Panc1 (cell line): ENCODE measurements at regions not wholly inside any gene's neighbourhood (a gene's known extent, or its start where the extent isn't known, plus 50 kb on each side); places are given as distances from the start of the nearest gene placed in this dataset.

Experiments used
- ATAC-seq: fragments of 200-7000 bp; cut with Tn5 transposase; 2 replicates; pipeline ENCODE4 v1.9.1; 2020; ENCODE audit warnings: mild to moderate bottlenecking, moderate library complexity
- BruUV-seq: library from RNA; stranded (reverse); fragments of 400-500 nt; replicated peaks from 2 replicates; lab custom pipeline; 2021; lab: Mats Ljungman, UMichigan
- CTCF ChIA-PET: fragments of 300-600 bp; sonication (Branson Sonifier 250); formaldehyde crosslinking; loops from one replicate; lab custom pipeline; 2022; ENCODE audit warnings: antibody characterized with exemption; lab: Charles Lee
- POLR2A ChIA-PET: fragments of 300-600 bp; sonication (Branson Sonifier 250); formaldehyde crosslinking; loops from one replicate; lab custom pipeline; 2022; ENCODE audit warnings: antibody characterized with exemption; lab: Charles Lee
- DNase-seq: peaks from one replicate; pipeline ENCODE4 v3.0.0-alpha.2; 2010; ENCODE audit warnings: low read depth, low spot score
- H3K27ac ChIP-seq: 2 replicates; pipeline ENCODE4 v1.5.1; 2011; ENCODE audit warnings: mild to moderate bottlenecking, low read length, inconsistent platforms
- H3K27me3 ChIP-seq: fragments of 200-500 bp; sonication (Bioruptor generic); 2 replicates; pipeline ENCODE4 v1.6.0; 2014; ENCODE audit warnings: low read length, inconsistent platforms; ENCODE audit not compliant: control insufficient read depth, insufficient read depth
- H3K36me3 ChIP-seq: fragments of 200-500 bp; sonication (Bioruptor generic); 2 replicates; pipeline ENCODE4 v1.5.1; 2014; ENCODE audit warnings: inconsistent platforms, mild to moderate bottlenecking, low read length, moderate library complexity; ENCODE audit not compliant: control insufficient read depth, insufficient read depth
- H3K4me1 ChIP-seq: 2 replicates; pipeline ENCODE4 v1.5.1; 2011; ENCODE audit warnings: inconsistent platforms, mild to moderate bottlenecking, low read length, moderate library complexity; ENCODE audit not compliant: control insufficient read depth, insufficient read depth
- H3K4me3 ChIP-seq, 2 experiments: 2 replicates each; pipeline ENCODE4 v1.5.1; 2011 to 2012; ENCODE audit warnings: low read depth in 2 of 2, low read length in 2 of 2, mild to moderate bottlenecking in 2 of 2, inconsistent platforms in 1 of 2, moderate library complexity in 1 of 2
- H3K9me3 ChIP-seq: fragments of 200-500 bp; sonication (Bioruptor generic); 2 replicates; pipeline ENCODE4 v1.5.1; 2014; ENCODE audit warnings: low read depth, mild to moderate bottlenecking, inconsistent platforms, low read length, moderate library complexity; ENCODE audit not compliant: control insufficient read depth, insufficient read depth
- POLR2AphosphoS5 ChIP-seq: IDR thresholded peaks from 2 replicates; pipeline ENCODE4 v1.6.1; 2012; ENCODE audit warnings: mild to moderate bottlenecking, low read depth, low read length, moderate library complexity
- SIN3A ChIP-seq: IDR thresholded peaks from 2 replicates; pipeline ENCODE4 v1.6.1; 2012; ENCODE audit warnings: low read depth, mild to moderate bottlenecking, low read length, moderate library complexity, borderline replicate concordance; ENCODE audit not compliant: insufficient read depth
- TCF7L2 ChIP-seq: IDR thresholded peaks from 2 replicates; pipeline ENCODE4 v1.6.1; 2011; ENCODE audit warnings: mild to moderate bottlenecking, low read depth, low read length, inconsistent platforms
- in situ Hi-C: cut with HindIII; loops from 2 replicates; pipeline ENCODE4 v1.10.0; 2016; ENCODE audit warnings: low sequenced_read_pairs, low pct_unique_long_range_greater_than_20kb
- intact Hi-C: fragments of 100-400 bp; cut with micrococcal nuclease; formaldehyde crosslinking; loops from one replicate; pipeline ENCODE4 v1.10.0; 2022; ENCODE audit not compliant: unreplicated experiment
- TF ChIP-seq, protein P1 (sequence below): fragments of 450-650 bp; IDR thresholded peaks from 2 replicates; pipeline ENCODE4 v1.5.1; 2017; ENCODE audit warnings: mild to moderate bottlenecking
- TF ChIP-seq, protein P2 (sequence below), 2 experiments: IDR thresholded peaks; 2 replicates each; pipeline ENCODE4 v1.6.1; 2011 to 2012; ENCODE audit warnings: low read depth in 2 of 2, control low read depth in 1 of 2, low read length in 1 of 2, mild to moderate bottlenecking in 1 of 2, moderate library complexity in 1 of 2; ENCODE audit not compliant: insufficient read depth in 1 of 2

DNA sequence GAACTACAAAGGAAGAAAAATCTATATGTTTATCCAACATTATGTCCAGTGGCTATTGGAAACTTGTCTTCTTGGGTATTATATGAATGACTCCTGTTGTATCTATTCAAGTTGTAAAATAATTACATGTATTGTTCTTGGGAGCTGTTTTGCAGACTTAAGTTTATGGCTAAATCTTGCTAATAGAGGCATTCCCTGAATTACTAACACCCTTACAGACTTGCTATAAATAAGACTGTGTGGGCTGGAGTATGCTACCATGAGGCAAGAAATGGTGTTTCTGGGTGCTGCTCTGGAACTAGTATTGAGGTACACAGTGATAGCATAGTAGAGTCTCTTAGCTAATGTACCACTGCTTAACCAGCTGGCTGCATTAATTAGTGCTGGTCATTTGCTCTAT lies 155.1 kb downstream of the HIPK3 start:
- no peak for ATAC-seq

DNA sequence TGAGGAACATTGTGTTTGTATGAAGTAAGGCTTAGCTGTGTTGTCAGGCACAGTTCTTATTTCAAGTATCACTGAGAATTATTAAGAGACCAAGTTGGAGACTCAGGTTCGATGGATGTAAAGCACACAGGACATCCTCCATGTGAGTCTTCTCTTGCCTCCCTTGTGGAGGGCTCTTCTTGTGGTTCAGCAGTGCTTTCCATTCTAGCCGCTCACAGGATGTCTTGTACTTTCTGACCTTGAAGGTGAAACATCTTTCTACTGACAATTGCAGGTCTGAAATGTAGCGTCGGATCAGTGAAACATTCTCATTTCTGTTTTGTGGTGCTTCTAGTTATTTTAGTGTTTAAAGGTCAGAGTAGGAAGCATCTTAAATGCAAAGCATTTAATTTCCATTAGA lies 154.6 kb downstream of the HIPK3 start:
- Histone ChIP-seq H3K9me3 (no peaks in the 10 kb centered on the region), H3K27me3 (no peaks in the 10 kb centered on the region), H3K36me3 (no peaks in the 10 kb centered on the region), H3K4me3 (no peak overlapping the region), H3K4me1 (no peaks in the 10 kb centered on the region), H3K27ac (no peak overlapping the region)
- TF ChIP-seq, protein P1, sequence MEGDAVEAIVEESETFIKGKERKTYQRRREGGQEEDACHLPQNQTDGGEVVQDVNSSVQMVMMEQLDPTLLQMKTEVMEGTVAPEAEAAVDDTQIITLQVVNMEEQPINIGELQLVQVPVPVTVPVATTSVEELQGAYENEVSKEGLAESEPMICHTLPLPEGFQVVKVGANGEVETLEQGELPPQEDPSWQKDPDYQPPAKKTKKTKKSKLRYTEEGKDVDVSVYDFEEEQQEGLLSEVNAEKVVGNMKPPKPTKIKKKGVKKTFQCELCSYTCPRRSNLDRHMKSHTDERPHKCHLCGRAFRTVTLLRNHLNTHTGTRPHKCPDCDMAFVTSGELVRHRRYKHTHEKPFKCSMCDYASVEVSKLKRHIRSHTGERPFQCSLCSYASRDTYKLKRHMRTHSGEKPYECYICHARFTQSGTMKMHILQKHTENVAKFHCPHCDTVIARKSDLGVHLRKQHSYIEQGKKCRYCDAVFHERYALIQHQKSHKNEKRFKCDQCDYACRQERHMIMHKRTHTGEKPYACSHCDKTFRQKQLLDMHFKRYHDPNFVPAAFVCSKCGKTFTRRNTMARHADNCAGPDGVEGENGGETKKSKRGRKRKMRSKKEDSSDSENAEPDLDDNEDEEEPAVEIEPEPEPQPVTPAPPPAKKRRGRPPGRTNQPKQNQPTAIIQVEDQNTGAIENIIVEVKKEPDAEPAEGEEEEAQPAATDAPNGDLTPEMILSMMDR, result no peak
- TF ChIP-seq POLR2AphosphoS5 (no peak), SIN3A (no peak), TCF7L2 (no peak)
- TF ChIP-seq, protein P2, sequence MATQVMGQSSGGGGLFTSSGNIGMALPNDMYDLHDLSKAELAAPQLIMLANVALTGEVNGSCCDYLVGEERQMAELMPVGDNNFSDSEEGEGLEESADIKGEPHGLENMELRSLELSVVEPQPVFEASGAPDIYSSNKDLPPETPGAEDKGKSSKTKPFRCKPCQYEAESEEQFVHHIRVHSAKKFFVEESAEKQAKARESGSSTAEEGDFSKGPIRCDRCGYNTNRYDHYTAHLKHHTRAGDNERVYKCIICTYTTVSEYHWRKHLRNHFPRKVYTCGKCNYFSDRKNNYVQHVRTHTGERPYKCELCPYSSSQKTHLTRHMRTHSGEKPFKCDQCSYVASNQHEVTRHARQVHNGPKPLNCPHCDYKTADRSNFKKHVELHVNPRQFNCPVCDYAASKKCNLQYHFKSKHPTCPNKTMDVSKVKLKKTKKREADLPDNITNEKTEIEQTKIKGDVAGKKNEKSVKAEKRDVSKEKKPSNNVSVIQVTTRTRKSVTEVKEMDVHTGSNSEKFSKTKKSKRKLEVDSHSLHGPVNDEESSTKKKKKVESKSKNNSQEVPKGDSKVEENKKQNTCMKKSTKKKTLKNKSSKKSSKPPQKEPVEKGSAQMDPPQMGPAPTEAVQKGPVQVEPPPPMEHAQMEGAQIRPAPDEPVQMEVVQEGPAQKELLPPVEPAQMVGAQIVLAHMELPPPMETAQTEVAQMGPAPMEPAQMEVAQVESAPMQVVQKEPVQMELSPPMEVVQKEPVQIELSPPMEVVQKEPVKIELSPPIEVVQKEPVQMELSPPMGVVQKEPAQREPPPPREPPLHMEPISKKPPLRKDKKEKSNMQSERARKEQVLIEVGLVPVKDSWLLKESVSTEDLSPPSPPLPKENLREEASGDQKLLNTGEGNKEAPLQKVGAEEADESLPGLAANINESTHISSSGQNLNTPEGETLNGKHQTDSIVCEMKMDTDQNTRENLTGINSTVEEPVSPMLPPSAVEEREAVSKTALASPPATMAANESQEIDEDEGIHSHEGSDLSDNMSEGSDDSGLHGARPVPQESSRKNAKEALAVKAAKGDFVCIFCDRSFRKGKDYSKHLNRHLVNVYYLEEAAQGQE (IDR thresholded peaks at IDR 0.05; ENCODE audit: insufficient read depth in 1 of 2, low read depth in 2 of 2, low read length in 1 of 2), result no peak
- ChIA-PET POLR2A (no interaction called here), CTCF (interaction anchor here (0.6 kb wide), 1 partner anchor 9 kb away, joined by 3 read pairs; no protein-coding TSS in a partner anchor)
- BruUV-seq, result no TSS peak
- intact Hi-C loops (no loop called here), in situ Hi-C loops (no loop called here)
- DNase-seq (no peak), ATAC-seq (no peak)

More for the DNA sequence above, 155.1 kb downstream of the HIPK3 start:
- Histone ChIP-seq H3K27me3 (no peaks in the 10 kb centered on the region), H3K36me3 (no peaks in the 10 kb centered on the region), H3K9me3 (no peaks in the 10 kb centered on the region), H3K4me3 (no peak overlapping the region), H3K4me1 (no peaks in the 10 kb centered on the region), H3K27ac (no peak overlapping the region)
- TF ChIP-seq, protein P1, result no peak
- no peak for TF ChIP-seq SIN3A
- no peak for TF ChIP-seq POLR2AphosphoS5
- TF ChIP-seq TCF7L2, result no peak
- no TSS peak for BruUV-seq
- intact Hi-C loops (no loop called here), in situ Hi-C loops (no loop called here)
- POLR2A ChIA-PET, result no interaction called here
- DNase-seq, result no peak
- CTCF ChIA-PET, result interaction anchor here (0.6 kb wide), 1 partner anchor 23 kb away, joined by 3 read pairs; no protein-coding TSS in a partner anchor
